GM19043 (cell line): ENCODE measurements at regions not wholly inside any gene's neighbourhood (a gene's known extent, or its start where the extent isn't known, plus 50 kb on each side); places are given as distances from the start of the nearest gene placed in this dataset.

Source experiments
- ATAC-seq: cut with Tn5 transposase; IDR thresholded peaks from one replicate; pipeline ENCODE4 v1.9.1; 2021; ENCODE audit warnings: low read depth; ENCODE audit not compliant: unreplicated experiment

DNA sequence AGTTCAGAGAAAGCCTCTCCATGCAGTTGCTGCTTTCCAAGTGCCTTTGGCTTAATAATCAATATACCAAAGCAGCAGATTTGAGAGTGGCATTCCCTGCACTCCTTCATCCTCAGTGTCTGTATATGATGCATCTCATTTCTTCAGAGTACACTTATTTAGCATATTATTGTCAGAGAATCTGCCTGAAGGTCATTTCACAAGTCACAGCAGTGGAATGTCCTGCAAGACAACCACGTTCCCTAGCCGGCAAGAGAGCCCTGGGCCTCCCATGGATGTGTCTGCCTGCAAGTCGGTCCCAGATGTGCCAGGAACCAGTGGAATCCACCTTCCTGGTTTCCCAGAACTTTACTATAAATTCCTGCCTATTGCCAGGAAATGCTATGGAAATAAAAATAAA, 289.4 kb upstream of the IGFBP3 start:
- ATAC-seq, result no peak

DNA sequence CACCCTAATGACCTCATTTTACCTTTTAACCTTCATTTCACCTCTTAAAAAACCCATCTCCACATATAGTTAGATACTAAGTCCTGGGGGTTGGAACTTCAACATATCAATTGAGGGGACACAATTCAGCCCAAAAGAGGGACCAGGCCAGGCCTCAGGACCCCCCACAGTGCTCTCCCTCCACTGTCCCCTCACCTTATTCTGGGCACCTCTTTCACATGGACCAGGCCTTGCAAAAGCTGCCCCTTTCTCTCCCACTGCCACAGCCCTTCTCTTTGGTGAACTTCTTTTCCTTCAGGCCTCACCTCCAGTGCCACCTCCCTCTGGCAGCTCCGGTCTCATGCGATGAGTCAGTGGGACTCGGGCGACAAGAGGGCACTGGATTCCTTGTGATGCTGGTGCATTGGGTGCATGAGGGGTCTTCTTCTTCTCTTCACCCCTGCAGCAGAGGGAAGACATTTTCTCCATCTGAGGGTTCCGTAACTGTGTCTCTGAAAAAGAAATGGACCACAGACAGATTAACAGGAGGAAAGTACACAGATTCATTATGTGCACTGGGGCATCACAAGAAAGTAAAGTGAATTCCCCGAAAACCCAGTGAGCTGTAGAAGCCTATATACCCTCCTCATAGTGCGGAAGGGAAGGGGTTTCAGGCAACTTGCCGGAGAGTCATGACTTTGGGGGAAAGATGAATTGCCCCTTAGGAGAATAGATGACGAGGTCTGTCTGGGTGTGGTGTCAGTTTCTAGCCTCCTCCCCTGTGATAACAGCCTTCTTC, 288.7 kb upstream of the IGFBP3 start:
- ATAC-seq, result no peak

GRCh38 chr7:46208635-46209525, 287.8 kb upstream of the IGFBP3 start:
- ATAC-seq, result no peak

DNA sequence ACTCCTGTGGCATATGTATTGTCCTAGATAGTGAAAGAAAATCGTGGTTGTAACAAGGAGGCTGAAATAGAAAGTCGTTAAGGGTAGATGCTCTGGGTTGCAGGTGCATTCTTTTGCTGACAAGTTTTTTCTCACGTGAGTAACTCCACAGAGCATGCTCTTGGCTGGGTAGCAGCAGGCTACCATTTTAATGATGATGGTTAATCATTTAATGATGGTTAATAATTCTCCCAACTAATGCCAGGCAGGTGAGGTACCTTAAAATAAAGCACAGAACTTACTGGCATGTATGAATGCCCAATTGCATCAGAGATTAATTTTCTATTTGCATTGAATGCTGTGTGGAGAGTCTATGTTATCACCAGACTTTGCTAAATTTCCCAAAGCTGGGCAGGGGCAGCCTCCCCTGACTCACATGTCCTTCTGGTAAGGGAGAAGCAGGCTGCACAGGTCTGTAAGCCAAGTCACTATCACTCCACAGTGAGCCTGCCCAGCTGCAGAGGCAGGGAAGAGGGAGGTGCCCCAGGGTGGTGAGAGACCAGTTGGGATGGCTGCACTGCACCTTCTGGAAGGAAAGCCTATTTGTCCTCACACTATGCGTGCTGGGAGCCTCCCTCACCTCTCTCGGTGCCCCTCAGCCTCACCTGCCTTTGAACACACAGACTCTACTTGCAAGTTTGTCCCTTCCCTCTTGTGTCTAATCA, 287.0 kb upstream of the IGFBP3 start:
- no peak for ATAC-seq

GRCh38 chr7:46206476-46207060, 285.5 kb upstream of the IGFBP3 start:
- no peak for ATAC-seq

- ATAC-seq, result no peak
These were observed 284.4 kb upstream of the IGFBP3 start for GRCh38 chr7:46205478-46205877.

DNA sequence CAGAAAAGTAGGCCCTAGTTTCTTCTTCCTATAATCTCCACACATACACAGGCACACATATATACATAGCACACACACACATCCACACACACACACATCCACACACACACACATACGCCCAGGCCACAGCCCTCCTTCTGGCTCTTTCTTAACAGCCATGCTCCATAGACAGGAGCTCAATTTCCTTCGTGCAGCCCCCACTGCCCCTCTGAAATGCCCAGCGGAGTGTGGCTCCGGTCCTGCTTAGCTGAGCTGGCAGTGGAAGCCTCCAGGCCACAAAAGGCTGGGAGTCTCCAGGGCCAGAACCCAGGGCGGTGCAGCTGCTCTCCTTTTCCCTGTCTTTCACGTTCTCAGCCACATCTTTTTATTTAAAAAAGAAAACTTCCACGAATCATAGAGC, 282.9 kb upstream of the IGFBP3 start:
- no peak for ATAC-seq

- no peak for ATAC-seq
These were observed 281.3 kb upstream of the IGFBP3 start for GRCh38 chr7:46202379-46202778.

- ATAC-seq, result no peak
These were observed 280.9 kb upstream of the IGFBP3 start for GRCh38 chr7:46201961-46202360.

DNA sequence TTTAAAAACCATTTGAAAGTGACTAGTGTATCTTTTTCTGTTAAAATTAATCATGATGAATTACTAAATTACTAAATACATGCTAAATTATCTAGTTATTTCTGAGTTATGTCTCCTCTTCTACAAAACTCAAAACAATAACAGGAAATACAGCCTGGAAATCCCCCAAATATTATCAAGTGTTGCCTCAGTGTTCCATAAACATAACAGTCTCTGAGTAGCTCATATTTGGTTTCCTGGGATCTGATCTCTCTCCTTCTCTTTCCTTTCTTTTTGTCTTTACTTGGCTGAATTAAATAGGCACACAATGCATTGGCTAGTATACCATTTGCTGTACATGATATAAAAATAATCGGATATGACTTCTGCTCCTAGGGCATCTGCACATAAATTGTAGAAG, 277.6 kb upstream of the IGFBP3 start:
- no peak for ATAC-seq

DNA sequence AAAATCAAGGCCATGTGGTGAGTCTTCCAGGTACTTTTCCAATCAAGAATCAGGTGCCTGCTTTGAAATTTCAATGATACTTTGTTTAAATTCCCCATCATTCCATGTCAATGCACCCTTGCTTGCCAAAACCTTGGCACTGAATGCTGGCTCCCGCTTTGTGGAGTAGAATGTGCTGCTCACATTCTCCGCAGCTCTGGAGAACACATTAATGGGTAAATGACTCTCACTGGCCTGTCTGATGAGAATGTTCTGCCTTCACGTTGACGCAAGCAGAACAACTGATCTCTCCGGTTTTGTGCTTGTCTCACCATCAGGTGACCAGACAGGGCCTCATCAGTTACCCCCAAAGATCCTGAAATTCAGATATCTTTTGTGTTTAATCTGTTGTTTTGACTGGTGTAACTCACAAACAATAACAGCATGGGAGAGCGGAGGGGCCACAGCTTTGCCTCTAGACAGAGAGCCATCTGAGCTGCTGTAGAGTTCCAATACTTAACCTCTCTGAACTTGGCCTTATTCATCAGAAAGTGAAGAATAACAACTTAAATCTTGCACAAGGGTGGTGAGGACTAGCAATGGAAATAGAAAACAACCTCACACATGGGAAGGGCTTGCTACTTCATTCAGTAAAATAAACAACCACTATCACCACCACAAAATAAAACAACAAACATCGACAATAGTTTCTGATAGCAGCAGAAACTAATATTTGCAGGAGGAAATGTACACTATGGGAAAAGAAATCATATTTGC, 276.9 kb upstream of the IGFBP3 start:
- ATAC-seq, result no peak

- no peak for ATAC-seq
These were observed 274.9 kb upstream of the IGFBP3 start for GRCh38 chr7:46195934-46196333.

GRCh38 chr7:46192271-46192670, 271.2 kb upstream of the IGFBP3 start:
- no peak for ATAC-seq

GRCh38 chr7:46191776-46192175, 270.7 kb upstream of the IGFBP3 start:
- no peak for ATAC-seq

GRCh38 chr7:46191296-46191695, 270.2 kb upstream of the IGFBP3 start:
- ATAC-seq, result no peak

DNA sequence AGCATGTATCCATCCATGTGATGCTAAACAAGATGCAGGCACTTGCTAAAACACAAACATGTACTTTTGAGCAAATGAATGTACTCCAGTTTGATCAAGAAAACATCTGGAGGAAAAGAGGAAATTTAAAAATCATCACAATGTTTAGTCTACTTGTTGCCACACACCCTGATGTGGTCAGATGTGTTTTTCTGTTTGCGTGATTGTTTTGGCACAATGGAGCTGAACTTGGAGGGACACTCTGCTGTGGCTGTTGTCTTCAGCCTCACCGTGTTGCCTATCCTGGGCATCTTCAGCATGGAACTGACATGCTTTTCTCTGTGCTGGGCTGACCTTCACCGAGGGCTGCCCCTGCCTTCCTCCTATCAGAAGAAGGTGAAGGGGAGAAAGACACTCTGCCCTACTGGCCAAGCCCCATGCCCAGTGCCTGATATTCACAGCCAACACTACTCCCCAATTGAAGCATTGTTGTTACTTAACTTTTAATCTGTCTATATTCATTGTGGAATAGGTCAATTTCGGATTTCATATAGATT, 268.3 kb upstream of the IGFBP3 start:
- no peak for ATAC-seq

- no peak for ATAC-seq
These were observed 265.1 kb upstream of the IGFBP3 start for GRCh38 chr7:46186131-46186530.

DNA sequence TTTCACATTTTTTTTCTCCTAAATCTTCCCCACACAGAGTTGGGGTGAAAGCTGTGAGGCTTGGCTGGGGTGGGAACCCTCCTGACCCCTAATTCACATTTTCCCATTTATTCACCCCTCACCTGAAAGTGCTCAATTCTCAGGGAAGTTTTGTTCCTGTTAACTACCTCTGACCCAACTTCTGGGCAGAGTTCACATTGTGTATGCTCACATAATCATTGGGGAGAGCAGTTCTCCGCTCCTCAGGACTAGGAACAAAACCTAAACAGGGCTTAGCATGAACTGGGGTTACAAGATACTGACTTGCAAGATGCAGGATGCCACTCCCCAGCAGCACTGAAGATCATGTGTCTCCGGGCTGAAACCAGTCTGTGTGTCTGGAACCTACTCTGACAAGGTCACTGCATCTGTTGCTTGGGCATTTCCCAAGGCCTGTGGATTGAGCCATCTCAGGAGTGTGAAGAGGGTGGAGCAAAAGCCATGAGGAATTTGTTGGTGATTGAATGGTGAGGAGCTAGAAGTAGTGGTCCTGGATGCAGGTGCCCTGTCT, 258.1 kb upstream of the IGFBP3 start:
- no peak for ATAC-seq

- no peak for ATAC-seq
These were observed 257.6 kb upstream of the IGFBP3 start for GRCh38 chr7:46178661-46179060.

GRCh38 chr7:46177821-46178220, 256.7 kb upstream of the IGFBP3 start:
- no peak for ATAC-seq
